Kidney epithelial cell (primary cell): ENCODE measurements at regions not wholly inside any gene's neighbourhood (a gene's known extent, or its start where the extent isn't known, plus 50 kb on each side); places are given as distances from the start of the nearest gene placed in this dataset.

Experiments used
- DNase-seq: peaks from one replicate; pipeline ENCODE4 v3.0.0-alpha.2; 2010; ENCODE audit warnings: low read depth
- H3K27me3 ChIP-seq: 2 replicates; pipeline ENCODE4 v1.6.0; 2011; ENCODE audit warnings: low read length; ENCODE audit not compliant: control insufficient read depth, insufficient read depth
- H3K36me3 ChIP-seq: 2 replicates; pipeline ENCODE4 v1.5.1; 2011; ENCODE audit warnings: low read length; ENCODE audit not compliant: control insufficient read depth, insufficient read depth
- H3K4me3 ChIP-seq: 2 replicates; pipeline ENCODE4 v1.5.1; 2011; ENCODE audit warnings: low read depth, mild to moderate bottlenecking, control low read depth, low read length
- CTCF ChIP-seq: IDR thresholded peaks from 2 replicates; pipeline ENCODE4 v1.5.1; 2011; ENCODE audit warnings: mild to moderate bottlenecking, moderate library complexity, low read length, control low read depth, inconsistent platforms; ENCODE audit not compliant: insufficient read depth, poor library complexity, severe bottlenecking

- Histone ChIP-seq H3K4me3 (no peak overlapping the region), H3K36me3 (no peaks in the 10 kb centered on the region), H3K27me3 (no peaks in the 10 kb centered on the region)
- TF ChIP-seq CTCF: no peak
- DNase-seq: no peak
Measured at GRCh38 chr4:189828081-189828697, 112.5 kb upstream of the FRG1 start.

DNA sequence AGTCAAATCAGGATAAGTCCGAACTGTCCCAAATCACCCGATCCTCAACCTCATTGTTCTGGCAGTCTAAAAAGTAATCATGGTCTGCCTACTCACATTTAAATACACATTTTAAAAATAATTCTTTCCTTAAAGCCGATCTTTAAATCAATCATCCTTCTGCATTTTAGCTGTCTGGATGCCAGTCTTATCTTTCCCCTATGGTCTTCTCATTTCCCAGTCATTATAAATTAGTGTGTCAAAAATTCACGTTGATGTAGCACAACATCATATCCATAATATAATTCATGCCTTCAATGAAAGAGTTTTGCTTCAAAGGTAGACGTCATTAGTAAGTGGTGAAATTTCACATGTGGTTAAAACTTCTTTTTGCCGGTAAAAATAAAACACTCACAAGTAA, 108.1 kb upstream of the FRG1 start:
- Histone ChIP-seq H3K4me3 (no peak overlapping the region), H3K27me3 (no peaks in the 10 kb centered on the region), H3K36me3 (no peaks in the 10 kb centered on the region)
- no peak for TF ChIP-seq CTCF
- no peak for DNase-seq

GRCh38 chr4:189834616-189835015, 106.1 kb upstream of the FRG1 start:
- Histone ChIP-seq H3K27me3 (no peaks in the 10 kb centered on the region), H3K36me3 (no peaks in the 10 kb centered on the region), H3K4me3 (no peak overlapping the region)
- no peak for DNase-seq
- no peak for TF ChIP-seq CTCF

DNA sequence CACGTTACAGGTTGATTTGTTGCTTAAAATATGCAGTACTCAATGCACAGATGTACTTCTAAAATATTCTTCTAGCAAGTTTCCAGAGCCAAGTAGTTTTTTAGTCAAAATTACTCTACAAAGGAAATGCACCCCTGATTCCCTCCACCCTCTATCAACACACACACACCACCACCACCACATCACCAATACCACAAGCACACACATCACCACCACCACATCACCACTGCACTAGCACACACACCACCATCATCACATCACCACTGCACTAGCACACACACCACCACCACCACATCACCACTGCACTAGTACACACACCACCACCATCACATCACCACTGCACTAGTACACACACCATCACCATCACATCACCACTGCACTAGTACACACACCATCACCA, 105.2 kb upstream of the FRG1 start:
- H3K4me3 ChIP-seq: no peak overlapping the region
- no peak for TF ChIP-seq CTCF
- no peak for DNase-seq
- no peaks in the 10 kb centered on the region for H3K36me3 ChIP-seq
- H3K27me3 ChIP-seq: no peaks in the 10 kb centered on the region

GRCh38 chr4:189837471-189837870, 103.2 kb upstream of the FRG1 start:
- Histone ChIP-seq H3K4me3 (no peak overlapping the region), H3K36me3 (no peaks in the 10 kb centered on the region), H3K27me3 (no peaks in the 10 kb centered on the region)
- TF ChIP-seq CTCF: no peak
- DNase-seq: no peak

DNA sequence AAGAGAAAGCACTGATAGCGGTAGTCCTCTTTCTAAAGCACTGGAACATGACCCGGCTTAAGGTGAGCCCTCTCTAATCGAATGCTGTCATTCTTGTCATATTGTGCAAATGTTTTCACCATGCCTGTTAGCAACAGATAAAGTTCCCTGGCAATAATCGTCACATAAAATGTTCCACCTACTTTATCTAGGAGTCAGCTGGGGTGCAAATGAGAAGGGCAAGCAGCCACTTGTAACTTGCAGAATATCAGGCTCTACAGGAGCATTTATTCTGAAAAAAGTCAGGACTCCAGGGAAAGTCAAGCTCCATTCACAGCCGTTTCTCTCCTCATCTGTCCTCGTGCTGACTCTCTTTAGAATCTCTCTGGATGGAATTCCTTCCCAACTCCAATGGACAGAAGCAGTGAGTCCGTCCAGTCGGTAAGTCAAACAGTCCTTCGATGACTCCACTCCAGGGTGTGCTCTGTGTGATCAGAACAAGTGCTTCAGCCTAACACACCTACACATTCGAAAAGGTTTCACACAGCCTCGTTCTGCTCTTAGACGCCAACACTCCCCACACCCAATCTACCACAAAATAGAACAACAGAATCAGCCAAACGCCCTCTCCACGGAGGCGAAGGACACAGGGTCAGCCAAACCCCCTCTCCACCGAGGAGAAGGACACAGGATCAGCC, 101.7 kb upstream of the FRG1 start:
- TF ChIP-seq CTCF: no peak
- Histone ChIP-seq H3K36me3 (no peaks in the 10 kb centered on the region), H3K4me3 (no peak overlapping the region), H3K27me3 (no peaks in the 10 kb centered on the region)
- DNase-seq: no peak
